ENCODE measurements at regions not wholly inside any gene's neighbourhood (a gene's known extent, or its start where the extent isn't known, plus 50 kb on each side); places are given as distances from the start of the nearest gene placed in this dataset.

- TF ChIP-seq RAD21 (IDR thresholded peaks at IDR 0.05; ENCODE audit: low read depth) (no peak), USF1 (IDR thresholded peaks at IDR 0.05) (no peak), MAX (IDR thresholded peaks at IDR 0.05) (no peak), YY1 (IDR thresholded peaks at IDR 0.05; ENCODE audit: low read depth) (no peak), FOXM1 (IDR thresholded peaks at IDR 0.05; ENCODE audit: borderline replicate concordance, low read depth) (no peak), TEAD4 (IDR thresholded peaks at IDR 0.05) (no peak), TCF12 (IDR thresholded peaks at IDR 0.05; ENCODE audit: low read depth) (no peak), EGR1 (IDR thresholded peaks at IDR 0.05) (no peak), CEBPB (IDR thresholded peaks at IDR 0.05) (no peak), NFIC (IDR thresholded peaks at IDR 0.05) (no peak), TAF1 (IDR thresholded peaks at IDR 0.05; ENCODE audit: low read depth) (no peak), CREB1 (IDR thresholded peaks at IDR 0.05; ENCODE audit: low read depth) (no peak), EP300 (IDR thresholded peaks at IDR 0.05; ENCODE audit: borderline replicate concordance) (no peak), ZBTB7A (IDR thresholded peaks at IDR 0.05; ENCODE audit: low read depth) (no peak)
These were observed 703.2 kb downstream of the MRPL39 start for GRCh38 chr21:24903994-24904635.

- TF ChIP-seq ZBTB7A (IDR thresholded peaks at IDR 0.05; ENCODE audit: low read depth) (no peak), YY1 (IDR thresholded peaks at IDR 0.05; ENCODE audit: low read depth) (no peak), EP300 (IDR thresholded peaks at IDR 0.05; ENCODE audit: borderline replicate concordance) (no peak), CREB1 (IDR thresholded peaks at IDR 0.05; ENCODE audit: low read depth) (no peak), RAD21 (IDR thresholded peaks at IDR 0.05; ENCODE audit: low read depth) (no peak), TCF12 (IDR thresholded peaks at IDR 0.05; ENCODE audit: low read depth) (no peak), FOXM1 (IDR thresholded peaks at IDR 0.05; ENCODE audit: borderline replicate concordance, low read depth) (no peak), MAX (IDR thresholded peaks at IDR 0.05) (no peak), USF1 (IDR thresholded peaks at IDR 0.05) (no peak)
These were observed 708.1 kb downstream of the MRPL39 start for GRCh38 chr21:24899138-24899537.

- no peak for TF ChIP-seq FOXM1 (IDR thresholded peaks at IDR 0.05; ENCODE audit: borderline replicate concordance, low read depth)
- TF ChIP-seq NFIC (IDR thresholded peaks at IDR 0.05) = no peak
These were observed 709.4 kb downstream of the MRPL39 start for GRCh38 chr21:24897883-24898282.

- TF ChIP-seq ZBTB7A (IDR thresholded peaks at IDR 0.05; ENCODE audit: low read depth) (no peak), MAX (IDR thresholded peaks at IDR 0.05) (no peak), EGR1 (IDR thresholded peaks at IDR 0.05) (no peak), NFIC (IDR thresholded peaks at IDR 0.05) (no peak), REST (IDR thresholded peaks at IDR 0.05; ENCODE audit: low read depth) (no peak), CREB1 (IDR thresholded peaks at IDR 0.05; ENCODE audit: low read depth) (no peak), RAD21 (IDR thresholded peaks at IDR 0.05; ENCODE audit: low read depth) (no peak), TCF12 (IDR thresholded peaks at IDR 0.05; ENCODE audit: low read depth) (no peak), EP300 (IDR thresholded peaks at IDR 0.05; ENCODE audit: borderline replicate concordance) (no peak), FOXM1 (IDR thresholded peaks at IDR 0.05; ENCODE audit: borderline replicate concordance, low read depth) (no peak), USF1 (IDR thresholded peaks at IDR 0.05) (no peak)
These were observed 710.6 kb downstream of the MRPL39 start for GRCh38 chr21:24896735-24897124.

- TF ChIP-seq RAD21 (IDR thresholded peaks at IDR 0.05; ENCODE audit: low read depth) = peak; percentile 57
- no peak for TF ChIP-seq TAF1 (IDR thresholded peaks at IDR 0.05; ENCODE audit: low read depth)
These were observed 711.2 kb downstream of the MRPL39 start for GRCh38 chr21:24895885-24896734.

- TF ChIP-seq REST (IDR thresholded peaks at IDR 0.05; ENCODE audit: low read depth) = no peak
- no peak for TF ChIP-seq USF1 (IDR thresholded peaks at IDR 0.05)
- TF ChIP-seq CREB1 (IDR thresholded peaks at IDR 0.05; ENCODE audit: low read depth) = no peak
- no peak for TF ChIP-seq TAF1 (IDR thresholded peaks at IDR 0.05; ENCODE audit: low read depth)
- TF ChIP-seq EP300 (IDR thresholded peaks at IDR 0.05; ENCODE audit: borderline replicate concordance) = no peak
- no peak for TF ChIP-seq TCF12 (IDR thresholded peaks at IDR 0.05; ENCODE audit: low read depth)
- no peak for TF ChIP-seq TEAD4 (IDR thresholded peaks at IDR 0.05)
- TF ChIP-seq CEBPB (IDR thresholded peaks at IDR 0.05) = no peak
- TF ChIP-seq EGR1 (IDR thresholded peaks at IDR 0.05) = no peak
- TF ChIP-seq YY1 (IDR thresholded peaks at IDR 0.05; ENCODE audit: low read depth) = no peak
- no peak for TF ChIP-seq MAX (IDR thresholded peaks at IDR 0.05)
- TF ChIP-seq FOXM1 (IDR thresholded peaks at IDR 0.05; ENCODE audit: borderline replicate concordance, low read depth) = no peak
- no peak for TF ChIP-seq NFIC (IDR thresholded peaks at IDR 0.05)
These were observed 713.0 kb downstream of the MRPL39 start for GRCh38 chr21:24894324-24894723.
